ENCODE measurements at regions not wholly inside any gene's neighbourhood (a gene's known extent, or its start where the extent isn't known, plus 50 kb on each side); places are given as distances from the start of the nearest gene placed in this dataset.
"Not testable (repeated sequence)": the region's sequence is repeated elsewhere in the genome, so short reads cannot be mapped to it uniquely, and the experiment has no call there.

DNA sequence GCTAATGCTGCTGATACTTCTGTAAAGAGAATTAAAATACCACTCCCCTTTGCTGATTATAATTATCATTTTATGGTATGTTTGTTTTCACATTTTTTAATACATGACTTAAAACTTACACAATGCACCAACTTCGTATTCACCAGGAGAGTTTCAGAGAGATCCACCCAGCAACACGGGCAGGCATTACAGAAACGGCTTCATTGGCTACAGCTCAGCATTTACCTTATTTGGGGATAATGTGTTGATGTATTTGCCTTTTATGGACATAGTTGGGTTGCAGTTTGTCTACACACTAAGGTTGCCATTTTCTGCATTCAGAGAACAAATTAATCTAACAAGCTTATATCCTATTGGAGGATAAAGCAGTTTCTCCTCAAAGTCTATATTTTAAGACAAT lies 423.6 kb downstream of the PRDM9 start:
- Histone ChIP-seq H3K4me3 (ENCODE audit: low read depth, low read length, poor library complexity, severe bottlenecking) (no peak overlapping the region), H4K20me1 (ENCODE audit: insufficient read depth, low read length) (no peaks in the 10 kb centered on the region), H3K9me3 (ENCODE audit: low read length) (0 out of 2 replicates have a peak, but pooled peaks cover 5% of the 10 kb centered on the region), H3K79me2 (ENCODE audit: insufficient read depth, low read depth, low read length) (no peaks in the 10 kb centered on the region), H3K4me1 (ENCODE audit: insufficient read depth, low read length, poor library complexity, severe bottlenecking) (no peaks in the 10 kb centered on the region), H3K4me2 (ENCODE audit: low read length) (no peak overlapping the region), H2AFZ (ENCODE audit: low read length) (no peak overlapping the region), H3K27ac (ENCODE audit: low read depth, low read length, poor library complexity, severe bottlenecking) (no peak overlapping the region), H3K36me3 (ENCODE audit: insufficient read depth, low read length) (no peaks in the 10 kb centered on the region), H3K9me2 (ENCODE audit: insufficient read depth, low read length) (no peaks in the 10 kb centered on the region)
- POLR2A ChIA-PET, result no interaction called here
- BruUV-seq (replicated peaks), result no TSS peak
- TF ChIP-seq, protein P1, sequence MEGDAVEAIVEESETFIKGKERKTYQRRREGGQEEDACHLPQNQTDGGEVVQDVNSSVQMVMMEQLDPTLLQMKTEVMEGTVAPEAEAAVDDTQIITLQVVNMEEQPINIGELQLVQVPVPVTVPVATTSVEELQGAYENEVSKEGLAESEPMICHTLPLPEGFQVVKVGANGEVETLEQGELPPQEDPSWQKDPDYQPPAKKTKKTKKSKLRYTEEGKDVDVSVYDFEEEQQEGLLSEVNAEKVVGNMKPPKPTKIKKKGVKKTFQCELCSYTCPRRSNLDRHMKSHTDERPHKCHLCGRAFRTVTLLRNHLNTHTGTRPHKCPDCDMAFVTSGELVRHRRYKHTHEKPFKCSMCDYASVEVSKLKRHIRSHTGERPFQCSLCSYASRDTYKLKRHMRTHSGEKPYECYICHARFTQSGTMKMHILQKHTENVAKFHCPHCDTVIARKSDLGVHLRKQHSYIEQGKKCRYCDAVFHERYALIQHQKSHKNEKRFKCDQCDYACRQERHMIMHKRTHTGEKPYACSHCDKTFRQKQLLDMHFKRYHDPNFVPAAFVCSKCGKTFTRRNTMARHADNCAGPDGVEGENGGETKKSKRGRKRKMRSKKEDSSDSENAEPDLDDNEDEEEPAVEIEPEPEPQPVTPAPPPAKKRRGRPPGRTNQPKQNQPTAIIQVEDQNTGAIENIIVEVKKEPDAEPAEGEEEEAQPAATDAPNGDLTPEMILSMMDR (conservative IDR thresholded peaks at IDR 0.05; ENCODE audit: low read length), result no peak
- TF ChIP-seq EZH2phosphoT487 (IDR thresholded peaks at IDR 0.05; ENCODE audit: borderline replicate concordance, low read depth, low read length), result no peak
- CTCF ChIA-PET (ENCODE audit: unreplicated experiment), result no interaction called here
- DNase-seq (ENCODE audit: low spot score), result no peak
- intact Hi-C loops (cut with micrococcal nuclease; ENCODE audit: unreplicated experiment), result no loop called here

DNA sequence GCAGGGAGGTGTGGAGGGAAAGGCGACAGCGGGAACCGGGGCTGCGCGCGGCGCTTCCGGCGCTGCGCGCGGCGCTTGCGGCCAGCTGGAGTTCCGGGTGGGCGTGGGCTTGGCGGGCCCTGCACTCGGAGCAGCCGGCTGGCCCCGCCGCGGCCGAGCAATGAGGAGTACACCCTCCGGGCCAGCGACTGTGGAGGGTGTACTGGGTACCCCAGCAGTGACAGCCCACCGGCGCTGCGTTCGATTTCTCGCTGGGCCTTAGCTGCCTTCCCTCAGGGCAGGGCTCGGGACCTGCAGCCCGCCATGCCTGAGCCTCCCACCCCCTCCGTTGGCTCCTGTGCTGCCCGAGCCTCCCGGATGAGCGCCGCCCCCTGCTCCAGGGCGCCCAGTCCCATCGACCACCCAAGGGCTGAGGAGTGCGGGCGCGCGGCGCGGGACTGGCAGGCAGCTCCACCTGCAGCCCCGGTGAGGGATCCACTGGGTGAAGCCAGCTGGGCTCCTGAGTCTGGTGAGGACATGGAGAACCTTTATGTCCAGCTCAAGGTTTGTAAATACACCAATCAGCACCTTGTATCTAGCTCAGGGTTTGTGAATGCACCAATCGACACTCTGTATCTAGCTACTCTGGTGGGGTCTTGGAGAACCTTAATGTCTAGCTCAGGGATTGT lies 444.0 kb downstream of the PRDM9 start:
- BruUV-seq (replicated peaks); H3K9me2 ChIP-seq (ENCODE audit: insufficient read depth, low read length); H3K4me3 ChIP-seq (ENCODE audit: low read depth, low read length, poor library complexity, severe bottlenecking); DNase-seq (ENCODE audit: low spot score); H3K79me2 ChIP-seq (ENCODE audit: insufficient read depth, low read depth, low read length); H3K9me3 ChIP-seq (ENCODE audit: low read length); H2AFZ ChIP-seq (ENCODE audit: low read length); H4K20me1 ChIP-seq (ENCODE audit: insufficient read depth, low read length); CTCF ChIA-PET (ENCODE audit: unreplicated experiment); H3K36me3 ChIP-seq (ENCODE audit: insufficient read depth, low read length); H3K27ac ChIP-seq (ENCODE audit: low read depth, low read length, poor library complexity, severe bottlenecking); intact Hi-C loops (cut with micrococcal nuclease; ENCODE audit: unreplicated experiment); H3K4me1 ChIP-seq (ENCODE audit: insufficient read depth, low read length, poor library complexity, severe bottlenecking); H3K4me2 ChIP-seq (ENCODE audit: low read length): not testable (repeated sequence)
- POLR2A ChIA-PET, result interaction anchor here (0.5 kb wide), 1 partner anchor 1988 kb away, joined by 3 read pairs; no protein-coding TSS in a partner anchor

DNA sequence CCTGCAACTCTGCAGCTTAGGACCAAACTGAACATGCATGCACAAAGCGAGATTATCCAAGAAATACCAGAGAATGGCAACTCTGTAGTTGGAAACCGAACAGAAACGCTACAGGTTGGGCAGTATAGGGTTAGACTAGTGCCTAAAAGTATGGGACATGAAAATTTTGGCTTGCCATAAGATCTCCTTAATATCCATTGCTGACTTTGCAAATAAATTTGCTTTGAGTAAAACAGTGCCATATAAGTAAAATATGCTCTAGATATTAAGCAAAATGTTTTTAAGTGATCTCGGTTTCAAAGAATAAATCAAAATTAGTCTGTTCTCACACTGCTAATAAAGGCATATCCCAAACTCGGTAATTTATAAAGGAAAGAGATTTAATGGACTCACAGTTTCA lies 456.0 kb downstream of the PRDM9 start:
- Histone ChIP-seq H3K9me2 (ENCODE audit: insufficient read depth, low read length) (no peaks in the 10 kb centered on the region), H4K20me1 (ENCODE audit: insufficient read depth, low read length) (no peaks in the 10 kb centered on the region), H3K9me3 (ENCODE audit: low read length) (peaks cover 6% of the 10 kb centered on the region; the same call in 1 of the 2 replicates), H3K79me2 (ENCODE audit: insufficient read depth, low read depth, low read length) (no peaks in the 10 kb centered on the region), H3K36me3 (ENCODE audit: insufficient read depth, low read length) (no peaks in the 10 kb centered on the region), H3K4me1 (ENCODE audit: insufficient read depth, low read length, poor library complexity, severe bottlenecking) (no peaks in the 10 kb centered on the region), H2AFZ (ENCODE audit: low read length) (no peak overlapping the region), H3K4me2 (ENCODE audit: low read length) (no peak overlapping the region), H3K27ac (ENCODE audit: low read depth, low read length, poor library complexity, severe bottlenecking) (no peak overlapping the region), H3K4me3 (ENCODE audit: low read depth, low read length, poor library complexity, severe bottlenecking) (no peak overlapping the region)
- intact Hi-C loops (cut with micrococcal nuclease; ENCODE audit: unreplicated experiment), result no loop called here
- DNase-seq (ENCODE audit: low spot score), result no peak
- CTCF ChIA-PET (ENCODE audit: unreplicated experiment), result no interaction called here
- POLR2A ChIA-PET, result no interaction called here
- no peak for TF ChIP-seq EZH2phosphoT487 (IDR thresholded peaks at IDR 0.05; ENCODE audit: borderline replicate concordance, low read depth, low read length)
- TF ChIP-seq, protein P1 (conservative IDR thresholded peaks at IDR 0.05; ENCODE audit: low read length), result no peak
- no TSS peak for BruUV-seq (replicated peaks)

Measured in OCI-LY7 (cell line).